ENCODE measurements at regions not wholly inside any gene's neighbourhood (a gene's known extent, or its start where the extent isn't known, plus 50 kb on each side); places are given as distances from the start of the nearest gene placed in this dataset.

DNA sequence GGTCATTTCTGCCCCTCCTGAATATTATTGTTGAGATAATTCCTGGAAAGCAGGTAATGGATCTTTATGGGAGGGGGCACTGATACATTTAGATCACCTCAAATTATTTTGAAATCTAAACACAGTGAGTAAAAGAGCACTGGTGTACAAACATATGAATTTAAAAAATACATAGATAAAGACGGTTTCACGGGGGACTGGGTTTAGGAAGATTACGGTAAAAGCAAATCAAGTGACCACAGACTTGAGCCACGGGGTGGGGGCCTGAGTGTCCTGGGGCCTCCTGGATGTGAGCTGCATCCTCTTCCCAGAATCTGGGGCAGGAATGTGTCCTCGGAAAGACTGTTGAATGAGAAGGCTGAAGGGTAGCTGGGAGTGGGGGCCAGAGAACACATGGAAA lies 219.1 kb upstream of the KLF6 start:
- no peaks in the 10 kb centered on the region for H3K27me3 ChIP-seq (ENCODE audit: control insufficient read depth in 4 of 4, insufficient read depth in 4 of 4, low read length in 3 of 4)

DNA sequence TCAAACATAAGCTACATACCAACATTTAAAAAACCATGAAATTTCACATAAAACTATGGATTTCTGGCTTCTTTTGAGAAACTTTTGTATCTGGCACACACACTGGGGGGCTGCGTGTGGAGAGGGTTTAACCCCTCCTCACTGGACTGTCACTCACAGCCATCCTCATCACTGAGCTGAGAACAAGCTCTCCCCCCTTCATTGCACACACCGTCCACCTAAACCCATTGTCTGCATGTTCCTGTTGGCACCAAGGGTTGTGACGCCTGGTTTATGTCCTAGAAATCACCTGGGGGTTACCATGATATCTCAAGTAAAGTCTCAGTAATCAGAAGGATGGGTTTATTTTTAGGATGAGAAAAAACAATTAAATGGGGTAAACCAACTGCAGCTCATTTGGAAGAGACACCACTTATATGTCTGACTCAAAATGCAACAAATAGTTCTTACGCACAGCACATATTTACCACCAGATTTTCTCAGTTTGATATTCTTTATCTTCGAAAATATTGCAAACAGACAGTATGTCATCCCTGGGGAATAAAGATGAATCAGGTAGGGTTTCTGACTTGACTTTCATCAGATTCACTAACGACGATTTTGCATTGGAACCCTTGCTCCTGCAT lies 218.5 kb upstream of the KLF6 start:
- Histone ChIP-seq H3K27me3 (ENCODE audit: control insufficient read depth in 4 of 4, insufficient read depth in 4 of 4, low read length in 3 of 4) (no peaks in the 10 kb centered on the region), H3K9me3 (ENCODE audit: control insufficient read depth in 4 of 4, low read length in 3 of 4) (peaks cover 0 to 4% (median 0%) of the 10 kb centered on the region in 4 donors), H3K9ac (ENCODE audit: low read depth in 1 of 2, low read length in 2 of 2) (no peak overlapping the region), H3K4me1 (ENCODE audit: control insufficient read depth in 4 of 4, insufficient read depth in 4 of 4, low read length in 3 of 4) (no peaks in the 10 kb centered on the region), H3K27ac (ENCODE audit: low read depth in 1 of 2, low read length in 2 of 2) (no peak overlapping the region), H3K4me3 (ENCODE audit: low read depth in 1 of 3, low read length in 3 of 3) (no peak overlapping the region), H3K36me3 (ENCODE audit: control insufficient read depth in 4 of 4, insufficient read depth in 3 of 4, low read depth in 1 of 4, low read length in 3 of 4) (no peaks in the 10 kb centered on the region)
- TF ChIP-seq GABPA (IDR thresholded peaks at IDR 0.05 in 1 of 2, conservative IDR thresholded peaks at IDR 0.05 in 1 of 2) (no peak), RAD21 (IDR thresholded peaks at IDR 0.05) (no peak), TAF1 (conservative IDR thresholded peaks at IDR 0.05) (no peak), YY1 (IDR thresholded peaks at IDR 0.05) (no peak), HNF4A (conservative IDR thresholded peaks at IDR 0.05) (no peak), SP1 (IDR thresholded peaks at IDR 0.05) (no peak), NR2F2 (IDR thresholded peaks at IDR 0.05) (no peak), FOXA2 (IDR thresholded peaks at IDR 0.05) (no peak), FOXA1 (IDR thresholded peaks at IDR 0.05) (no peak), HNF4G (IDR thresholded peaks at IDR 0.05) (no peak), EGR1 (IDR thresholded peaks at IDR 0.05; ENCODE audit: low read depth in 2 of 2) (no peak), RXRA (IDR thresholded peaks at IDR 0.05) (no peak), JUND (IDR thresholded peaks at IDR 0.05) (no peak)
- TF ChIP-seq, protein P1, sequence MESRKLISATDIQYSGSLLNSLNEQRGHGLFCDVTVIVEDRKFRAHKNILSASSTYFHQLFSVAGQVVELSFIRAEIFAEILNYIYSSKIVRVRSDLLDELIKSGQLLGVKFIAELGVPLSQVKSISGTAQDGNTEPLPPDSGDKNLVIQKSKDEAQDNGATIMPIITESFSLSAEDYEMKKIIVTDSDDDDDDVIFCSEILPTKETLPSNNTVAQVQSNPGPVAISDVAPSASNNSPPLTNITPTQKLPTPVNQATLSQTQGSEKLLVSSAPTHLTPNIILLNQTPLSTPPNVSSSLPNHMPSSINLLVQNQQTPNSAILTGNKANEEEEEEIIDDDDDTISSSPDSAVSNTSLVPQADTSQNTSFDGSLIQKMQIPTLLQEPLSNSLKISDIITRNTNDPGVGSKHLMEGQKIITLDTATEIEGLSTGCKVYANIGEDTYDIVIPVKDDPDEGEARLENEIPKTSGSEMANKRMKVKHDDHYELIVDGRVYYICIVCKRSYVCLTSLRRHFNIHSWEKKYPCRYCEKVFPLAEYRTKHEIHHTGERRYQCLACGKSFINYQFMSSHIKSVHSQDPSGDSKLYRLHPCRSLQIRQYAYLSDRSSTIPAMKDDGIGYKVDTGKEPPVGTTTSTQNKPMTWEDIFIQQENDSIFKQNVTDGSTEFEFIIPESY (IDR thresholded peaks at IDR 0.05) = no peak
- TF ChIP-seq, protein P2, sequence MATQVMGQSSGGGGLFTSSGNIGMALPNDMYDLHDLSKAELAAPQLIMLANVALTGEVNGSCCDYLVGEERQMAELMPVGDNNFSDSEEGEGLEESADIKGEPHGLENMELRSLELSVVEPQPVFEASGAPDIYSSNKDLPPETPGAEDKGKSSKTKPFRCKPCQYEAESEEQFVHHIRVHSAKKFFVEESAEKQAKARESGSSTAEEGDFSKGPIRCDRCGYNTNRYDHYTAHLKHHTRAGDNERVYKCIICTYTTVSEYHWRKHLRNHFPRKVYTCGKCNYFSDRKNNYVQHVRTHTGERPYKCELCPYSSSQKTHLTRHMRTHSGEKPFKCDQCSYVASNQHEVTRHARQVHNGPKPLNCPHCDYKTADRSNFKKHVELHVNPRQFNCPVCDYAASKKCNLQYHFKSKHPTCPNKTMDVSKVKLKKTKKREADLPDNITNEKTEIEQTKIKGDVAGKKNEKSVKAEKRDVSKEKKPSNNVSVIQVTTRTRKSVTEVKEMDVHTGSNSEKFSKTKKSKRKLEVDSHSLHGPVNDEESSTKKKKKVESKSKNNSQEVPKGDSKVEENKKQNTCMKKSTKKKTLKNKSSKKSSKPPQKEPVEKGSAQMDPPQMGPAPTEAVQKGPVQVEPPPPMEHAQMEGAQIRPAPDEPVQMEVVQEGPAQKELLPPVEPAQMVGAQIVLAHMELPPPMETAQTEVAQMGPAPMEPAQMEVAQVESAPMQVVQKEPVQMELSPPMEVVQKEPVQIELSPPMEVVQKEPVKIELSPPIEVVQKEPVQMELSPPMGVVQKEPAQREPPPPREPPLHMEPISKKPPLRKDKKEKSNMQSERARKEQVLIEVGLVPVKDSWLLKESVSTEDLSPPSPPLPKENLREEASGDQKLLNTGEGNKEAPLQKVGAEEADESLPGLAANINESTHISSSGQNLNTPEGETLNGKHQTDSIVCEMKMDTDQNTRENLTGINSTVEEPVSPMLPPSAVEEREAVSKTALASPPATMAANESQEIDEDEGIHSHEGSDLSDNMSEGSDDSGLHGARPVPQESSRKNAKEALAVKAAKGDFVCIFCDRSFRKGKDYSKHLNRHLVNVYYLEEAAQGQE (IDR thresholded peaks at IDR 0.05) = no peak
- TF ChIP-seq, protein P3, sequence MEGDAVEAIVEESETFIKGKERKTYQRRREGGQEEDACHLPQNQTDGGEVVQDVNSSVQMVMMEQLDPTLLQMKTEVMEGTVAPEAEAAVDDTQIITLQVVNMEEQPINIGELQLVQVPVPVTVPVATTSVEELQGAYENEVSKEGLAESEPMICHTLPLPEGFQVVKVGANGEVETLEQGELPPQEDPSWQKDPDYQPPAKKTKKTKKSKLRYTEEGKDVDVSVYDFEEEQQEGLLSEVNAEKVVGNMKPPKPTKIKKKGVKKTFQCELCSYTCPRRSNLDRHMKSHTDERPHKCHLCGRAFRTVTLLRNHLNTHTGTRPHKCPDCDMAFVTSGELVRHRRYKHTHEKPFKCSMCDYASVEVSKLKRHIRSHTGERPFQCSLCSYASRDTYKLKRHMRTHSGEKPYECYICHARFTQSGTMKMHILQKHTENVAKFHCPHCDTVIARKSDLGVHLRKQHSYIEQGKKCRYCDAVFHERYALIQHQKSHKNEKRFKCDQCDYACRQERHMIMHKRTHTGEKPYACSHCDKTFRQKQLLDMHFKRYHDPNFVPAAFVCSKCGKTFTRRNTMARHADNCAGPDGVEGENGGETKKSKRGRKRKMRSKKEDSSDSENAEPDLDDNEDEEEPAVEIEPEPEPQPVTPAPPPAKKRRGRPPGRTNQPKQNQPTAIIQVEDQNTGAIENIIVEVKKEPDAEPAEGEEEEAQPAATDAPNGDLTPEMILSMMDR (IDR thresholded peaks at IDR 0.05; ENCODE audit: low read depth, low read length, missing input control) = no peak
- TF ChIP-seq, protein P4, sequence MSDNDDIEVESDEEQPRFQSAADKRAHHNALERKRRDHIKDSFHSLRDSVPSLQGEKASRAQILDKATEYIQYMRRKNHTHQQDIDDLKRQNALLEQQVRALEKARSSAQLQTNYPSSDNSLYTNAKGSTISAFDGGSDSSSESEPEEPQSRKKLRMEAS (IDR thresholded peaks at IDR 0.05) = no peak
- TF ChIP-seq, protein P5, sequence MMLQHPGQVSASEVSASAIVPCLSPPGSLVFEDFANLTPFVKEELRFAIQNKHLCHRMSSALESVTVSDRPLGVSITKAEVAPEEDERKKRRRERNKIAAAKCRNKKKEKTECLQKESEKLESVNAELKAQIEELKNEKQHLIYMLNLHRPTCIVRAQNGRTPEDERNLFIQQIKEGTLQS (IDR thresholded peaks at IDR 0.05) = no peak
- no peak for DNase-seq (ENCODE audit: low spot score)
- WGBS = 82% methylated on average over 7 of the region's 7 CpGs

More for the DNA sequence above, 219.1 kb upstream of the KLF6 start:
- TF ChIP-seq SP1 (IDR thresholded peaks at IDR 0.05) (no peak), RAD21 (IDR thresholded peaks at IDR 0.05) (no peak), NR2F2 (IDR thresholded peaks at IDR 0.05) (no peak)
- TF ChIP-seq, protein P3 (IDR thresholded peaks at IDR 0.05; ENCODE audit: low read depth, low read length, missing input control) = no peak
- TF ChIP-seq, protein P4 (IDR thresholded peaks at IDR 0.05) = no peak
- Histone ChIP-seq H3K27ac (ENCODE audit: low read depth in 1 of 2, low read length in 2 of 2) (no peak overlapping the region), H3K4me1 (ENCODE audit: control insufficient read depth in 4 of 4, insufficient read depth in 4 of 4, low read length in 3 of 4) (no peaks in the 10 kb centered on the region), H3K4me3 (ENCODE audit: low read depth in 1 of 3, low read length in 3 of 3) (no peak overlapping the region), H3K9me3 (ENCODE audit: control insufficient read depth in 4 of 4, low read length in 3 of 4) (peaks cover 0 to 4% (median 0%) of the 10 kb centered on the region in 4 donors), H3K9ac (ENCODE audit: low read depth in 1 of 2, low read length in 2 of 2) (no peak overlapping the region), H3K36me3 (ENCODE audit: control insufficient read depth in 4 of 4, insufficient read depth in 3 of 4, low read depth in 1 of 4, low read length in 3 of 4) (no peaks in the 10 kb centered on the region)
- DNase-seq (ENCODE audit: low spot score) = no peak
- 73% methylated on average over 5 of the region's 5 CpGs for WGBS

All from liver (tissue), 8 donors.